Activated B cell treated with CpG ODN at 0.5 μM for 24 hours (primary cell): ENCODE measurements at regions not wholly inside any gene's neighbourhood (a gene's known extent, or its start where the extent isn't known, plus 50 kb on each side); places are given as distances from the start of the nearest gene placed in this dataset.

Experiments
- ATAC-seq: fragments of 200-7000 bp; cut with Tn5 transposase; one replicate; pipeline ENCODE4 v1.10.0; 2021; ENCODE audit warnings: low read depth, mild to moderate bottlenecking, moderate library complexity
- CTCF ChIA-PET: fragments of 350-600 bp; sonication (Branson Sonifier 250); formaldehyde crosslinking; loops from one replicate; lab custom pipeline; 2021; ENCODE audit warnings: antibody characterized with exemption; lab: Charles Lee
- POLR2A ChIA-PET: fragments of 350-600 bp; sonication (Branson Sonifier 250); formaldehyde crosslinking; loops from one replicate; lab custom pipeline; 2021; ENCODE audit warnings: antibody characterized with exemption; lab: Charles Lee
- DNase-seq: peaks from one replicate; pipeline ENCODE4 v3.0.0; 2022
- H3K27ac Mint-ChIP-seq: one replicate; pipeline ENCODE4 v1.8.0; 2020; ENCODE audit warnings: mixed read lengths
- H3K27me3 Mint-ChIP-seq: one replicate; pipeline ENCODE4 v1.8.0; 2021; ENCODE audit warnings: mixed read lengths
- H3K36me3 Mint-ChIP-seq: one replicate; pipeline ENCODE4 v1.8.0; 2021; ENCODE audit warnings: low read depth, mixed read lengths
- H3K4me1 Mint-ChIP-seq: one replicate; pipeline ENCODE4 v1.8.0; 2021; ENCODE audit warnings: mixed read lengths
- H3K4me3 Mint-ChIP-seq: one replicate; pipeline ENCODE4 v1.8.0; 2020; ENCODE audit warnings: mild to moderate bottlenecking, mixed read lengths
- H3K9me3 Mint-ChIP-seq: one replicate; pipeline ENCODE4 v1.8.0; 2020; ENCODE audit warnings: mixed read lengths
- CTCF ChIP-seq: fragments of 200-600 bp; IDR thresholded peaks from one replicate; pipeline ENCODE4 v1.8.0; 2022; ENCODE audit warnings: antibody characterized with exemption, mild to moderate bottlenecking
- intact Hi-C: fragments of 100-400 bp; cut with micrococcal nuclease; formaldehyde crosslinking; loops from one replicate; pipeline ENCODE4 v1.15.1; 2024

GRCh38 chr12:20011200-20011599 is 357.1 kb upstream of the PDE3A start:
- peaks cover 14% of the 10 kb centered on the region for H3K9me3 Mint-ChIP-seq
- POLR2A ChIA-PET: no interaction called here
- no peak for ATAC-seq
- no peaks in the 10 kb centered on the region for H3K27me3 Mint-ChIP-seq
- no peak for DNase-seq
- no peaks in the 10 kb centered on the region for H3K4me1 Mint-ChIP-seq
- intact Hi-C loops: no loop called here
- no peak overlapping the region for H3K4me3 Mint-ChIP-seq
- TF ChIP-seq CTCF: no peak
- no peak overlapping the region for H3K27ac Mint-ChIP-seq
- H3K36me3 Mint-ChIP-seq: no peaks in the 10 kb centered on the region
- CTCF ChIA-PET: no interaction called here

DNA sequence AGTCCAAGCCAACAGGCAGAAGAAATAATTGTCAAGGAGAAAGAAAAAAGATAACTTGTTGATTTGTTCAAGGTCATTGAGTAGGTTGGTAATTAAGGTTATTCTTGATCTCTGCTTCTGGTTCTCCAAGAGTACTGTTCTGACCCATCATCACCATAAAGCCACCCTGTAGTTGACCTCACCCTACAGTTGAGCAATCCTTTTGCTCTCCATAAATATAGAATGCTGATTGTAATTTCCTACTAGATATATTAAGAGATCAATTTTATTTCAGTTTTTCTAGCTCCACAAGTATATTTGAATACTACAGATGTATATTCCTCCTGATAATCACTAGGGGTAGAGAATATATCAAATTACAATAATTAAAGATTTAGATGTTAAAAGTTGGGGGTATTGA is 350.5 kb upstream of the PDE3A start:
- TF ChIP-seq CTCF: no peak
- Mint-ChIP-seq H3K4me1 (no peaks in the 10 kb centered on the region), H3K36me3 (no peaks in the 10 kb centered on the region), H3K9me3 (peaks cover 18% of the 10 kb centered on the region), H3K27ac (no peak overlapping the region), H3K27me3 (no peaks in the 10 kb centered on the region), H3K4me3 (no peak overlapping the region)
- CTCF ChIA-PET: no interaction called here
- POLR2A ChIA-PET: no interaction called here
- intact Hi-C loops: no loop called here
- DNase-seq (no peak), ATAC-seq (no peak)

DNA sequence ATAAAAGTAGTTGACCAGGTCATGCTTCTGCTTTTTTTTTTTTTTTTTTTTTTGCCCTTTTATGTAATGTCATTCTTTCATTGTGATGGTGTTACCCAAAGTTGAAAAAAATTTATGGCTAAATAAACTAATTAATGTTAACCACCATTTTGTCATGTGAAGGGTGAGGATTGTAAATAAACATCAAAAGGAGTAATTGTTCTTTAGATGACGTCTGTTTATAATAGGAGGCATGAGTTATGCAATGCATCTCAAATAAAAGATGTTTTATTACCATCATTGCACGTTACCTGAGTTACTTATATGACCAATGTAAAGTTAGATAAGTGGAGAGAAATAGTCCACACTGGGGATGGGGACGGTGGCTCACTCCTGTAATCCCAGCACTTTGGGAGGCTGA is 349.9 kb upstream of the PDE3A start:
- no peaks in the 10 kb centered on the region for H3K27me3 Mint-ChIP-seq
- no peaks in the 10 kb centered on the region for H3K4me1 Mint-ChIP-seq
- ChIA-PET CTCF (no interaction called here), POLR2A (no interaction called here)
- intact Hi-C loops: no loop called here
- DNase-seq (no peak), ATAC-seq (no peak)
- H3K27ac Mint-ChIP-seq: no peak overlapping the region
- no peak overlapping the region for H3K4me3 Mint-ChIP-seq
- peaks cover 14% of the 10 kb centered on the region for H3K9me3 Mint-ChIP-seq
- TF ChIP-seq CTCF: no peak
- no peaks in the 10 kb centered on the region for H3K36me3 Mint-ChIP-seq

- DNase-seq: no peak
- TF ChIP-seq CTCF: no peak
- Mint-ChIP-seq H3K36me3 (no peaks in the 10 kb centered on the region), H3K27ac (no peak overlapping the region), H3K4me1 (no peaks in the 10 kb centered on the region), H3K27me3 (no peaks in the 10 kb centered on the region), H3K9me3 (peaks cover 5% of the 10 kb centered on the region), H3K4me3 (no peak overlapping the region)
- ChIA-PET POLR2A (no interaction called here), CTCF (no interaction called here)
- intact Hi-C loops: no loop called here
- no peak for ATAC-seq
Observed at GRCh38 chr12:20024194-20024593, 344.1 kb upstream of the PDE3A start.

GRCh38 chr12:20028033-20028432 is 340.3 kb upstream of the PDE3A start:
- H3K27me3 Mint-ChIP-seq: no peaks in the 10 kb centered on the region
- intact Hi-C loops: no loop called here

More at GRCh38 chr12:20028033-20028432, 340.3 kb upstream of the PDE3A start:
- no peak overlapping the region for H3K4me3 Mint-ChIP-seq
- DNase-seq (no peak), ATAC-seq (no peak)
- no peak for TF ChIP-seq CTCF
- peaks cover 3% of the 10 kb centered on the region for H3K9me3 Mint-ChIP-seq
- H3K27ac Mint-ChIP-seq: no peak overlapping the region
- CTCF ChIA-PET: no interaction called here
- POLR2A ChIA-PET: no interaction called here
- H3K4me1 Mint-ChIP-seq: no peaks in the 10 kb centered on the region
- H3K36me3 Mint-ChIP-seq: no peaks in the 10 kb centered on the region
